ENCODE measurements at regions not wholly inside any gene's neighbourhood (a gene's known extent, or its start where the extent isn't known, plus 50 kb on each side); places are given as distances from the start of the nearest gene placed in this dataset.

DNA sequence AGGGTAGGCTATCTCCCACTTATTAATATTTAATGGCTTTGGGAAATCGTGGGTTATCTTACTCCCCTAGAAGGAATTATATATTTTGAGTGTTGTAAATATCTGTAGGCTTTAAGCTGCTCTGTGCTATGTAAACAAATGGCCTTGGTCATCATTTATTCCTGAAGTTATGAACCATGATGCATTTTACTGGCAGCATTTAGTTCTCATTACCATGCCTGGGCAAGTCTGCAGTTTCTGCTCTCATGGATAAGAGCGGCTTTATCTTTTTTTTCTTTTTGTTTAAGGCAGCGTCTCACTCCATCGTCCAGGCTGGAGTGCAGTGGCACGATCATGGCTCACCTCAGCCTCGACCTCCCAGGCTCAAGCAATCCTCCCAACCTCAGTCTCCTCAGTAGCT, 156.1 kb downstream of the IRS2 start:
- Histone ChIP-seq H3K56ac (ENCODE audit: insufficient read length, low read depth, low read length) (no peak overlapping the region), H3K18ac (ENCODE audit: insufficient read length, low read depth, low read length) (no peak overlapping the region), H2BK5ac (ENCODE audit: insufficient read length, low read length) (no peak overlapping the region), H4K5ac (ENCODE audit: insufficient read length, low read depth, low read length) (no peak overlapping the region), H3K9me3 (ENCODE audit: control insufficient read depth, low read depth, low read length) (no peaks in the 10 kb centered on the region), H3K14ac (ENCODE audit: insufficient read depth, low read length) (no peak overlapping the region; the same call in 1 of the 2 replicates), H4K91ac (ENCODE audit: insufficient read length, low read depth, low read length) (no peak overlapping the region), H2BK12ac (ENCODE audit: insufficient read length, low read depth, low read length) (no peak overlapping the region), H3K79me1 (ENCODE audit: insufficient read depth, low read depth, low read length, poor library complexity, severe bottlenecking) (no peaks in the 10 kb centered on the region), H3K27ac (ENCODE audit: insufficient read length, low read depth, low read length) (no peak overlapping the region), H4K20me1 (ENCODE audit: control insufficient read depth, insufficient read depth, insufficient read length) (no peaks in the 10 kb centered on the region), H3K4me1 (ENCODE audit: insufficient read depth, low read length) (no peaks in the 10 kb centered on the region; the same call in 1 of the 2 replicates), H3K79me2 (ENCODE audit: insufficient read depth, low read length) (no peaks in the 10 kb centered on the region), H2BK120ac (ENCODE audit: low read depth, low read length, poor library complexity, severe bottlenecking) (no peak overlapping the region), H2BK20ac (ENCODE audit: low read depth, low read length, poor library complexity, severe bottlenecking) (no peak overlapping the region), H3T11ph (ENCODE audit: low read length) (no peak overlapping the region), H3K27me3 (ENCODE audit: insufficient read depth, low read length) (no peaks in the 10 kb centered on the region), H3K9ac (ENCODE audit: extremely low read depth, insufficient read length, low read length) (no peak overlapping the region), H3K4me2 (ENCODE audit: insufficient read depth, insufficient read length, low read length) (no peak overlapping the region), H4K8ac (replicated peaks; ENCODE audit: insufficient read length, low read depth, low read length) (no peak overlapping the region), H3K4ac (ENCODE audit: low read depth, low read length) (no peak overlapping the region), H3K23me2 (ENCODE audit: insufficient read length, low read depth, low read length, poor library complexity, severe bottlenecking) (no peaks in the 10 kb centered on the region), H3K23ac (ENCODE audit: insufficient read length, low read depth, low read length) (no peak overlapping the region), H2BK15ac (ENCODE audit: low read depth, low read length) (no peak overlapping the region), H2AK5ac (ENCODE audit: insufficient read length, low read length) (no peak overlapping the region), H2AFZ (ENCODE audit: low read length) (no peak overlapping the region)
- no CpG with 5 or more reads among the region's 6 CpGs for WGBS (ENCODE audit: extremely low coverage, insufficient read length, low lambda C conversion rate)
- Mint-ChIP-seq H3K4me3 (no peak overlapping the region), H3K27me3 (ENCODE audit: low read depth) (no peaks in the 10 kb centered on the region; the same call in 1 of the 2 replicates), H3K27ac (no peak overlapping the region), H3K4me1 (peaks cover 13 to 14% of the 10 kb centered on the region in 2 experiments), H3K36me3 (ENCODE audit: insufficient read depth in 1 of 3, low read depth in 3 of 3) (peaks cover 3 to 12% (median 4%) of the 10 kb centered on the region in 3 experiments; a peak in 4 of 7 replicates), H3K9me3 (peaks cover 5% of the 10 kb centered on the region in 2 experiments; a peak in 3 of 5 replicates)
- TF ChIP-seq, protein P1, sequence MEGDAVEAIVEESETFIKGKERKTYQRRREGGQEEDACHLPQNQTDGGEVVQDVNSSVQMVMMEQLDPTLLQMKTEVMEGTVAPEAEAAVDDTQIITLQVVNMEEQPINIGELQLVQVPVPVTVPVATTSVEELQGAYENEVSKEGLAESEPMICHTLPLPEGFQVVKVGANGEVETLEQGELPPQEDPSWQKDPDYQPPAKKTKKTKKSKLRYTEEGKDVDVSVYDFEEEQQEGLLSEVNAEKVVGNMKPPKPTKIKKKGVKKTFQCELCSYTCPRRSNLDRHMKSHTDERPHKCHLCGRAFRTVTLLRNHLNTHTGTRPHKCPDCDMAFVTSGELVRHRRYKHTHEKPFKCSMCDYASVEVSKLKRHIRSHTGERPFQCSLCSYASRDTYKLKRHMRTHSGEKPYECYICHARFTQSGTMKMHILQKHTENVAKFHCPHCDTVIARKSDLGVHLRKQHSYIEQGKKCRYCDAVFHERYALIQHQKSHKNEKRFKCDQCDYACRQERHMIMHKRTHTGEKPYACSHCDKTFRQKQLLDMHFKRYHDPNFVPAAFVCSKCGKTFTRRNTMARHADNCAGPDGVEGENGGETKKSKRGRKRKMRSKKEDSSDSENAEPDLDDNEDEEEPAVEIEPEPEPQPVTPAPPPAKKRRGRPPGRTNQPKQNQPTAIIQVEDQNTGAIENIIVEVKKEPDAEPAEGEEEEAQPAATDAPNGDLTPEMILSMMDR (conservative IDR thresholded peaks at IDR 0.05), result no peak
- DNase-seq, result no peak

All from H9 (cell line).